ENCODE measurements at regions not wholly inside any gene's neighbourhood (a gene's known extent, or its start where the extent isn't known, plus 50 kb on each side); places are given as distances from the start of the nearest gene placed in this dataset.

- Histone ChIP-seq H3K27ac (ENCODE audit: low read depth, low read length) (no peak overlapping the region), H3K36me3 (ENCODE audit: control insufficient read depth, insufficient read depth, low read length) (no peaks in the 10 kb centered on the region), H3K9ac (ENCODE audit: low read length) (no peak overlapping the region), H3K9me3 (ENCODE audit: control insufficient read depth, insufficient read depth, low read depth, low read length) (no peaks in the 10 kb centered on the region), H3K4me3 (ENCODE audit: low read depth, low read length) (no peak overlapping the region), H3K4me1 (ENCODE audit: control insufficient read depth, insufficient read depth, low read length) (no peaks in the 10 kb centered on the region), H3K27me3 (ENCODE audit: control insufficient read depth, insufficient read depth, low read length) (no peaks in the 10 kb centered on the region)
Measured at GRCh38 chr2:5473635-5474034, 218.5 kb upstream of the SOX11 start.

GRCh38 chr2:5474716-5475115, 217.5 kb upstream of the SOX11 start:
- Histone ChIP-seq H3K27ac (ENCODE audit: low read depth, low read length) (no peak overlapping the region), H3K4me3 (ENCODE audit: low read depth, low read length) (no peak overlapping the region), H3K9ac (ENCODE audit: low read length) (no peak overlapping the region), H3K36me3 (ENCODE audit: control insufficient read depth, insufficient read depth, low read length) (no peaks in the 10 kb centered on the region), H3K27me3 (ENCODE audit: control insufficient read depth, insufficient read depth, low read length) (no peaks in the 10 kb centered on the region), H3K4me1 (ENCODE audit: control insufficient read depth, insufficient read depth, low read length) (peaks cover 11% of the 10 kb centered on the region), H3K9me3 (ENCODE audit: control insufficient read depth, insufficient read depth, low read depth, low read length) (no peaks in the 10 kb centered on the region)

- Histone ChIP-seq H3K27me3 (ENCODE audit: control insufficient read depth, insufficient read depth, low read length) (no peaks in the 10 kb centered on the region; the same call in 1 of the 2 replicates), H3K4me1 (ENCODE audit: control insufficient read depth, insufficient read depth, low read length) (peaks cover 43% of the 10 kb centered on the region), H3K9me3 (ENCODE audit: control insufficient read depth, insufficient read depth, low read depth, low read length) (peaks cover 4% of the 10 kb centered on the region; the same call in 1 of the 2 replicates), H3K36me3 (ENCODE audit: control insufficient read depth, insufficient read depth, low read length) (no peaks in the 10 kb centered on the region), H3K9ac (ENCODE audit: low read length) (no peak overlapping the region), H3K4me3 (ENCODE audit: low read depth, low read length) (no peak overlapping the region), H3K27ac (ENCODE audit: low read depth, low read length) (no peak overlapping the region)
Measured at GRCh38 chr2:5479265-5479928, 212.8 kb upstream of the SOX11 start.

- H3K9me3 ChIP-seq (ENCODE audit: control insufficient read depth, insufficient read depth, low read depth, low read length): peaks cover 11% of the 10 kb centered on the region
- 0 out of 2 replicates have a peak, but pooled peaks cover 2% of the 10 kb centered on the region for H3K36me3 ChIP-seq (ENCODE audit: control insufficient read depth, insufficient read depth, low read length)
- no peak overlapping the region for H3K27ac ChIP-seq (ENCODE audit: low read depth, low read length)
- H3K4me1 ChIP-seq (ENCODE audit: control insufficient read depth, insufficient read depth, low read length): peaks cover 51% of the 10 kb centered on the region
- H3K27me3 ChIP-seq (ENCODE audit: control insufficient read depth, insufficient read depth, low read length): no peaks in the 10 kb centered on the region; the same call in 1 of the 2 replicates
- no peak overlapping the region for H3K4me3 ChIP-seq (ENCODE audit: low read depth, low read length)
- no peak overlapping the region for H3K9ac ChIP-seq (ENCODE audit: low read length)
Measured at GRCh38 chr2:5482929-5483331, 209.3 kb upstream of the SOX11 start.

- no peaks in the 10 kb centered on the region; the same call in 1 of the 2 replicates for H3K27me3 ChIP-seq (ENCODE audit: control insufficient read depth, insufficient read depth, low read length)
- H3K9ac ChIP-seq (ENCODE audit: low read length): no peak overlapping the region
- peaks cover 11% of the 10 kb centered on the region for H3K9me3 ChIP-seq (ENCODE audit: control insufficient read depth, insufficient read depth, low read depth, low read length)
- H3K27ac ChIP-seq (ENCODE audit: low read depth, low read length): no peak overlapping the region
- no peak overlapping the region for H3K4me3 ChIP-seq (ENCODE audit: low read depth, low read length)
- peaks cover 39% of the 10 kb centered on the region for H3K4me1 ChIP-seq (ENCODE audit: control insufficient read depth, insufficient read depth, low read length)
- H3K36me3 ChIP-seq (ENCODE audit: control insufficient read depth, insufficient read depth, low read length): 0 out of 2 replicates have a peak, but pooled peaks cover 2% of the 10 kb centered on the region
Measured at GRCh38 chr2:5484868-5485267, 207.3 kb upstream of the SOX11 start.

- Histone ChIP-seq H3K4me1 (ENCODE audit: control insufficient read depth, insufficient read depth, low read length) (peaks cover 15% of the 10 kb centered on the region), H3K27me3 (ENCODE audit: control insufficient read depth, insufficient read depth, low read length) (no peaks in the 10 kb centered on the region), H3K4me3 (ENCODE audit: low read depth, low read length) (no peak overlapping the region), H3K27ac (ENCODE audit: low read depth, low read length) (no peak overlapping the region), H3K9ac (ENCODE audit: low read length) (no peak overlapping the region), H3K9me3 (ENCODE audit: control insufficient read depth, insufficient read depth, low read depth, low read length) (no peaks in the 10 kb centered on the region), H3K36me3 (ENCODE audit: control insufficient read depth, insufficient read depth, low read length) (no peaks in the 10 kb centered on the region)
Measured at GRCh38 chr2:5491523-5491922, 200.7 kb upstream of the SOX11 start.

GRCh38 chr2:5493256-5493655, 198.9 kb upstream of the SOX11 start:
- Histone ChIP-seq H3K27ac (ENCODE audit: low read depth, low read length) (no peak overlapping the region), H3K4me3 (ENCODE audit: low read depth, low read length) (no peak overlapping the region), H3K4me1 (ENCODE audit: control insufficient read depth, insufficient read depth, low read length) (peaks cover 15% of the 10 kb centered on the region), H3K27me3 (ENCODE audit: control insufficient read depth, insufficient read depth, low read length) (no peaks in the 10 kb centered on the region), H3K9ac (ENCODE audit: low read length) (no peak overlapping the region), H3K9me3 (ENCODE audit: control insufficient read depth, insufficient read depth, low read depth, low read length) (no peaks in the 10 kb centered on the region), H3K36me3 (ENCODE audit: control insufficient read depth, insufficient read depth, low read length) (no peaks in the 10 kb centered on the region)

- Histone ChIP-seq H3K9ac (ENCODE audit: low read length) (no peak overlapping the region), H3K4me1 (ENCODE audit: control insufficient read depth, insufficient read depth, low read length) (peaks cover 15% of the 10 kb centered on the region), H3K9me3 (ENCODE audit: control insufficient read depth, insufficient read depth, low read depth, low read length) (no peaks in the 10 kb centered on the region), H3K36me3 (ENCODE audit: control insufficient read depth, insufficient read depth, low read length) (no peaks in the 10 kb centered on the region), H3K27ac (ENCODE audit: low read depth, low read length) (no peak overlapping the region), H3K27me3 (ENCODE audit: control insufficient read depth, insufficient read depth, low read length) (no peaks in the 10 kb centered on the region), H3K4me3 (ENCODE audit: low read depth, low read length) (no peak overlapping the region)
Measured at GRCh38 chr2:5494212-5494611, 198.0 kb upstream of the SOX11 start.

GRCh38 chr2:5495586-5495985, 196.6 kb upstream of the SOX11 start:
- H3K27me3 ChIP-seq (ENCODE audit: control insufficient read depth, insufficient read depth, low read length): no peaks in the 10 kb centered on the region
- no peak overlapping the region for H3K27ac ChIP-seq (ENCODE audit: low read depth, low read length)
- H3K36me3 ChIP-seq (ENCODE audit: control insufficient read depth, insufficient read depth, low read length): no peaks in the 10 kb centered on the region
- no peaks in the 10 kb centered on the region for H3K9me3 ChIP-seq (ENCODE audit: control insufficient read depth, insufficient read depth, low read depth, low read length)
- no peak overlapping the region for H3K9ac ChIP-seq (ENCODE audit: low read length)
- H3K4me1 ChIP-seq (ENCODE audit: control insufficient read depth, insufficient read depth, low read length): peaks cover 15% of the 10 kb centered on the region
- no peak overlapping the region for H3K4me3 ChIP-seq (ENCODE audit: low read depth, low read length)

GRCh38 chr2:5497874-5498273, 194.3 kb upstream of the SOX11 start:
- Histone ChIP-seq H3K4me1 (ENCODE audit: control insufficient read depth, insufficient read depth, low read length) (peaks cover 15% of the 10 kb centered on the region), H3K9ac (ENCODE audit: low read length) (no peak overlapping the region), H3K36me3 (ENCODE audit: control insufficient read depth, insufficient read depth, low read length) (no peaks in the 10 kb centered on the region), H3K9me3 (ENCODE audit: control insufficient read depth, insufficient read depth, low read depth, low read length) (no peaks in the 10 kb centered on the region), H3K4me3 (ENCODE audit: low read depth, low read length) (no peak overlapping the region), H3K27me3 (ENCODE audit: control insufficient read depth, insufficient read depth, low read length) (no peaks in the 10 kb centered on the region), H3K27ac (ENCODE audit: low read depth, low read length) (no peak overlapping the region)

- H3K27ac ChIP-seq (ENCODE audit: low read depth, low read length): no peak overlapping the region
- H3K9me3 ChIP-seq (ENCODE audit: control insufficient read depth, insufficient read depth, low read depth, low read length): no peaks in the 10 kb centered on the region
- no peak overlapping the region for H3K4me3 ChIP-seq (ENCODE audit: low read depth, low read length)
- H3K27me3 ChIP-seq (ENCODE audit: control insufficient read depth, insufficient read depth, low read length): no peaks in the 10 kb centered on the region
- H3K9ac ChIP-seq (ENCODE audit: low read length): no peak overlapping the region
- no peaks in the 10 kb centered on the region for H3K36me3 ChIP-seq (ENCODE audit: control insufficient read depth, insufficient read depth, low read length)
- H3K4me1 ChIP-seq (ENCODE audit: control insufficient read depth, insufficient read depth, low read length): peaks cover 3% of the 10 kb centered on the region
Measured at GRCh38 chr2:5501807-5502206, 190.4 kb upstream of the SOX11 start.

Data from HUES6 (cell line).